ENCODE measurements at regions not wholly inside any gene's neighbourhood (a gene's known extent, or its start where the extent isn't known, plus 50 kb on each side); places are given as distances from the start of the nearest gene placed in this dataset.

- TF ChIP-seq CTCF (IDR thresholded peaks at IDR 0.05; ENCODE audit: low read depth, low read length, missing input control) (no peak), FOXA2 (IDR thresholded peaks at IDR 0.05) (no peak), EGR1 (IDR thresholded peaks at IDR 0.05; ENCODE audit: low read depth in 2 of 2) (no peak), FOXA1 (IDR thresholded peaks at IDR 0.05) (no peak)
- TF ChIP-seq, protein P1, sequence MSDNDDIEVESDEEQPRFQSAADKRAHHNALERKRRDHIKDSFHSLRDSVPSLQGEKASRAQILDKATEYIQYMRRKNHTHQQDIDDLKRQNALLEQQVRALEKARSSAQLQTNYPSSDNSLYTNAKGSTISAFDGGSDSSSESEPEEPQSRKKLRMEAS (IDR thresholded peaks at IDR 0.05), result no peak
Observed at GRCh38 chr16:86985648-86986015, 331.6 kb downstream of the C16orf95 start (continued).

DNA sequence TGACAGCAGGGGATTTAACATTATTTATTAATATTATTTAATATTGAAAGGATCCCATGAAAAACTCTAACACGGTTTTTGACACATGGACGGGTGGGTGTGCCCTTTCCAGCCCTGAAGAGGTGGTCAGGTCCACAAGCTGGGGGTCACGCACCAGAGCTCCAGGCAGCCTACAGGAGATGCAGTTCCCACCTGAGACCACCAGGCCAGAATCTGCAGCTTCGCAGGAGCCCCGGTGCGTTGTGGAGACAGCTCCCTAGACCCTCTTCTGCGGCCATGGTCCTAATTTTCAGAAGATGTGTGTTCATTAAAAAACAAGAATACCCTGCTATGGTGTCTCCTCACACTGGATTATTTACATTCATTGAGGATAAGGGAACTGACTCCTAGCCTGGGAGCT, 331.1 kb downstream of the C16orf95 start:
- Histone ChIP-seq H3K4me3 (ENCODE audit: low read depth in 1 of 3, low read length in 3 of 3) (no peak overlapping the region), H3K36me3 (ENCODE audit: control insufficient read depth in 4 of 4, insufficient read depth in 3 of 4, low read depth in 1 of 4, low read length in 3 of 4) (no peaks in the 10 kb centered on the region), H3K4me1 (ENCODE audit: control insufficient read depth in 4 of 4, insufficient read depth in 4 of 4, low read length in 3 of 4) (no peaks in the 10 kb centered on the region), H3K27ac (ENCODE audit: low read depth in 1 of 2, low read length in 2 of 2) (no peak overlapping the region), H3K27me3 (ENCODE audit: control insufficient read depth in 4 of 4, insufficient read depth in 4 of 4, low read length in 3 of 4) (no peaks in the 10 kb centered on the region), H3K9ac (ENCODE audit: low read depth in 1 of 2, low read length in 2 of 2) (no peak overlapping the region), H3K9me3 (ENCODE audit: control insufficient read depth in 4 of 4, low read length in 3 of 4) (no peaks in the 10 kb centered on the region)
- 73% methylated on average over 7 of the region's 7 CpGs for WGBS
- no peak for DNase-seq (ENCODE audit: low spot score)
- no peak for TF ChIP-seq FOXA1 (IDR thresholded peaks at IDR 0.05)
- TF ChIP-seq HNF4G (IDR thresholded peaks at IDR 0.05), result no peak
- no peak for TF ChIP-seq HNF4A (conservative IDR thresholded peaks at IDR 0.05)

GRCh38 chr16:86986809-86987487, 330.2 kb downstream of the C16orf95 start:
- WGBS, result 89% methylated on average over 18 of the region's 18 CpGs
- H3K27me3 ChIP-seq (ENCODE audit: control insufficient read depth in 4 of 4, insufficient read depth in 4 of 4, low read length in 3 of 4), result peaks cover 0 to 2% (median 0%) of the 10 kb centered on the region in 4 donors
- H3K36me3 ChIP-seq (ENCODE audit: control insufficient read depth in 4 of 4, insufficient read depth in 3 of 4, low read depth in 1 of 4, low read length in 3 of 4), result no peaks in the 10 kb centered on the region
- no peaks in the 10 kb centered on the region for H3K4me1 ChIP-seq (ENCODE audit: control insufficient read depth in 4 of 4, insufficient read depth in 4 of 4, low read length in 3 of 4)
- H3K9me3 ChIP-seq (ENCODE audit: control insufficient read depth in 4 of 4, low read length in 3 of 4), result no peaks in the 10 kb centered on the region
- no peak overlapping the region for H3K27ac ChIP-seq (ENCODE audit: low read depth in 1 of 2, low read length in 2 of 2)
- no peak overlapping the region for H3K9ac ChIP-seq (ENCODE audit: low read depth in 1 of 2, low read length in 2 of 2)
- TF ChIP-seq RXRA (IDR thresholded peaks at IDR 0.05), result no peak
- TF ChIP-seq, protein P1 (IDR thresholded peaks at IDR 0.05), result no peak
- no peak for TF ChIP-seq ATF3 (IDR thresholded peaks at IDR 0.05)
- no peak for TF ChIP-seq CTCF (IDR thresholded peaks at IDR 0.05; ENCODE audit: low read depth, low read length, missing input control)
- TF ChIP-seq GABPA (IDR thresholded peaks at IDR 0.05 in 1 of 2, conservative IDR thresholded peaks at IDR 0.05 in 1 of 2), result no peak
- no peak for TF ChIP-seq FOXA1 (IDR thresholded peaks at IDR 0.05)
- no peak for TF ChIP-seq RAD21 (IDR thresholded peaks at IDR 0.05)
- TF ChIP-seq TAF1 (conservative IDR thresholded peaks at IDR 0.05), result no peak
- no peak for TF ChIP-seq JUND (IDR thresholded peaks at IDR 0.05)
- TF ChIP-seq NR2F2 (IDR thresholded peaks at IDR 0.05), result no peak
- TF ChIP-seq EGR1 (IDR thresholded peaks at IDR 0.05; ENCODE audit: low read depth in 2 of 2), result no peak
- no peak for TF ChIP-seq FOXA2 (IDR thresholded peaks at IDR 0.05)
- TF ChIP-seq REST (IDR thresholded peaks at IDR 0.05), result no peak
- TF ChIP-seq HNF4G (IDR thresholded peaks at IDR 0.05), result no peak
- TF ChIP-seq YY1 (IDR thresholded peaks at IDR 0.05), result no peak
- no peak for TF ChIP-seq SP1 (IDR thresholded peaks at IDR 0.05)
- TF ChIP-seq, protein P2, sequence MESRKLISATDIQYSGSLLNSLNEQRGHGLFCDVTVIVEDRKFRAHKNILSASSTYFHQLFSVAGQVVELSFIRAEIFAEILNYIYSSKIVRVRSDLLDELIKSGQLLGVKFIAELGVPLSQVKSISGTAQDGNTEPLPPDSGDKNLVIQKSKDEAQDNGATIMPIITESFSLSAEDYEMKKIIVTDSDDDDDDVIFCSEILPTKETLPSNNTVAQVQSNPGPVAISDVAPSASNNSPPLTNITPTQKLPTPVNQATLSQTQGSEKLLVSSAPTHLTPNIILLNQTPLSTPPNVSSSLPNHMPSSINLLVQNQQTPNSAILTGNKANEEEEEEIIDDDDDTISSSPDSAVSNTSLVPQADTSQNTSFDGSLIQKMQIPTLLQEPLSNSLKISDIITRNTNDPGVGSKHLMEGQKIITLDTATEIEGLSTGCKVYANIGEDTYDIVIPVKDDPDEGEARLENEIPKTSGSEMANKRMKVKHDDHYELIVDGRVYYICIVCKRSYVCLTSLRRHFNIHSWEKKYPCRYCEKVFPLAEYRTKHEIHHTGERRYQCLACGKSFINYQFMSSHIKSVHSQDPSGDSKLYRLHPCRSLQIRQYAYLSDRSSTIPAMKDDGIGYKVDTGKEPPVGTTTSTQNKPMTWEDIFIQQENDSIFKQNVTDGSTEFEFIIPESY (IDR thresholded peaks at IDR 0.05), result no peak
- no peak overlapping the region for H3K4me3 ChIP-seq (ENCODE audit: low read depth in 1 of 3, low read length in 3 of 3)
- no peak for DNase-seq (ENCODE audit: low spot score)

Measured in liver (tissue), 8 donors.